Coronary artery (tissue), 2 donors: ENCODE measurements at regions not wholly inside any gene's neighbourhood (a gene's known extent, or its start where the extent isn't known, plus 50 kb on each side); places are given as distances from the start of the nearest gene placed in this dataset.

Experiments used
- DNase-seq: peaks from one replicate; pipeline ENCODE4 v3.0.0-alpha.2; 2017; ENCODE audit warnings: low spot score
- H3K27ac ChIP-seq, 2 donors: fragments of 200-600 bp; sonication (generic); one replicate each; pipeline ENCODE4 v1.5.1; 2016 to 2019
- H3K4me3 ChIP-seq: fragments of 200-600 bp; sonication (generic); 2 replicates; pipeline ENCODE4 v1.5.1; 2016; ENCODE audit warnings: mild to moderate bottlenecking, moderate library complexity
- CTCF ChIP-seq: fragments of 200-600 bp; sonication (generic); IDR thresholded peaks from one replicate; pipeline ENCODE4 v1.5.1; 2019; ENCODE audit warnings: antibody characterized with exemption

DNA sequence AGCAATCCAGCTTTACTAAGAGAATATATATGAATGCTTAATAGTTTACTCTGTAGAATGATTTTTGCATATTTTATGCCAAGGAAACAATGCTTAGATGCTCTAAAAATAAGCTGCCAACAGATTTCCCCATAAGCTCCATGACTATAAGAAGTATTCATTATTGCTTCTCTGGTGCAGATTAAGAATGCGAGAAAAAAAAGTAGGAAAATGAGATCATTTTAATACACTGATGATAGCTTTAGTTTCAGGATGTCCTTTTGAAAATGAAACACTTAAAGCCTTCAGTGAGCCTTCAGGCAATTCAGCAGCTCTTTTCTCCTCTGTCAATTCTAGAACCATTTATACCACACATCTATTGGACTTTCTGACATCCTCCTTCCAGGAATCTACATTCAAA, 735.0 kb upstream of the POT1 start:
- no peak for DNase-seq
- TF ChIP-seq CTCF: no peak
- Histone ChIP-seq H3K27ac (no peak overlapping the region), H3K4me3 (no peak overlapping the region)

GRCh38 chr7:125663961-125664360, 734.3 kb upstream of the POT1 start:
- H3K4me3 ChIP-seq: no peak overlapping the region
- no peak overlapping the region for H3K27ac ChIP-seq
- no peak for DNase-seq
- no peak for TF ChIP-seq CTCF

- Histone ChIP-seq H3K27ac (no peak overlapping the region), H3K4me3 (no peak overlapping the region)
- no peak for TF ChIP-seq CTCF
- no peak for DNase-seq
Observed at GRCh38 chr7:125661677-125662076, 732.1 kb upstream of the POT1 start.

GRCh38 chr7:125661006-125661405, 731.4 kb upstream of the POT1 start:
- H3K27ac ChIP-seq: no peak overlapping the region
- no peak for TF ChIP-seq CTCF
- DNase-seq: no peak

GRCh38 chr7:125654076-125654475, 724.5 kb upstream of the POT1 start:
- DNase-seq: no peak
- TF ChIP-seq CTCF: no peak
- Histone ChIP-seq H3K27ac (no peak overlapping the region), H3K4me3 (no peak overlapping the region)

More at GRCh38 chr7:125661006-125661405, 731.4 kb upstream of the POT1 start:
- H3K4me3 ChIP-seq: no peak overlapping the region

- Histone ChIP-seq H3K4me3 (no peak overlapping the region), H3K27ac (no peak overlapping the region)
- TF ChIP-seq CTCF: no peak
- DNase-seq: no peak
Observed at GRCh38 chr7:125651823-125652528, 722.4 kb upstream of the POT1 start.

GRCh38 chr7:125648543-125648942, 718.9 kb upstream of the POT1 start:
- TF ChIP-seq CTCF: no peak

More at GRCh38 chr7:125648543-125648942, 718.9 kb upstream of the POT1 start:
- no peak for DNase-seq
- Histone ChIP-seq H3K27ac (no peak overlapping the region), H3K4me3 (no peak overlapping the region)
